ENCODE measurements at regions not wholly inside any gene's neighbourhood (a gene's known extent, or its start where the extent isn't known, plus 50 kb on each side); places are given as distances from the start of the nearest gene placed in this dataset.

DNA sequence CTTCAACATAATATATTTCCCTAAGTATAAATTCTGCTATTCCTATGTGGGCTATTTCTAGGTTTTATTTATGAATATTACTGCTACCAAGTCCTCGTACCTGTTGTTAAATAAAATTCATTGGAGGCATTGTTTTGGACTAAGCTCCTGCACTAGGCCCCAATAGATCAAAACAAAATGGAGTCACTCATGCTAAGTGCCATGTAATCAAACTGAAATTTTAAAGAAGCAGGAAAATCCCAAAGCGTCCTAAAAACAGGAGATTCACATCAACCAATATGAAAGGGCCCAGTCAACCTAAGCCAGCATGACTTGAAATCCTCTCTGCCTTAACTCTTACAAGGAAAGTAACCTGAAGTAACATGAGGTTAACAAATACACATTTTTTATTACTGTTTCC, 743.2 kb downstream of the TRAM1L1 start:
- Histone ChIP-seq H2AK5ac (ENCODE audit: low read depth, low read length) (no peak overlapping the region), H4K8ac (ENCODE audit: low read depth, low read length) (no peak overlapping the region), H3K36me3 (replicated peaks in 1 of 2; ENCODE audit: control insufficient read depth in 2 of 2, insufficient read depth in 2 of 2, low read length in 2 of 2) (no peaks in the 10 kb centered on the region), H3K14ac (ENCODE audit: low read length) (no peak overlapping the region), H3K4me3 (ENCODE audit: low read length in 2 of 2) (no peak overlapping the region), H3K4me2 (ENCODE audit: insufficient read depth, low read length, poor library complexity, severe bottlenecking) (no peak overlapping the region), H2BK15ac (ENCODE audit: low read length) (no peak overlapping the region), H2BK12ac (ENCODE audit: low read length) (no peak overlapping the region), H2BK5ac (ENCODE audit: low read length) (no peak overlapping the region), H3K9me3 (replicated peaks in 1 of 2; ENCODE audit: control insufficient read depth in 2 of 2, insufficient read depth in 1 of 2, low read depth in 1 of 2, low read length in 2 of 2) (no peaks in the 10 kb centered on the region), H3K4ac (ENCODE audit: low read length) (no peak overlapping the region), H3K18ac (ENCODE audit: low read length) (no peak overlapping the region), H2AFZ (ENCODE audit: low read length) (no peak overlapping the region), H3K27me3 (ENCODE audit: control insufficient read depth in 3 of 3, insufficient read depth in 3 of 3, low read depth in 1 of 3, low read length in 3 of 3) (no peaks in the 10 kb centered on the region), H3K79me1 (ENCODE audit: low read depth, low read length) (no peaks in the 10 kb centered on the region), H4K91ac (ENCODE audit: low read depth, low read length, poor library complexity) (no peak overlapping the region), H3K9ac (ENCODE audit: low read depth, low read length, poor library complexity) (no peak overlapping the region), H3K4me1 (ENCODE audit: control insufficient read depth in 2 of 2, insufficient read depth in 1 of 2, low read depth in 1 of 2, low read length in 2 of 2) (no peaks in the 10 kb centered on the region), H2BK120ac (ENCODE audit: low read depth, low read length) (no peak overlapping the region), H3K23ac (ENCODE audit: low read depth, low read length, poor library complexity) (no peak overlapping the region), H3K27ac (replicated peaks; ENCODE audit: low read length) (no peak overlapping the region)
- no CpG with 5 or more reads among the region's 2 CpGs for WGBS, 2 donors (ENCODE audit: extremely low coverage in 2 of 2, insufficient read length in 2 of 2, insufficient replicate concordance in 1 of 2)
- DNase-seq (ENCODE audit: low spot score) = no peak

DNA sequence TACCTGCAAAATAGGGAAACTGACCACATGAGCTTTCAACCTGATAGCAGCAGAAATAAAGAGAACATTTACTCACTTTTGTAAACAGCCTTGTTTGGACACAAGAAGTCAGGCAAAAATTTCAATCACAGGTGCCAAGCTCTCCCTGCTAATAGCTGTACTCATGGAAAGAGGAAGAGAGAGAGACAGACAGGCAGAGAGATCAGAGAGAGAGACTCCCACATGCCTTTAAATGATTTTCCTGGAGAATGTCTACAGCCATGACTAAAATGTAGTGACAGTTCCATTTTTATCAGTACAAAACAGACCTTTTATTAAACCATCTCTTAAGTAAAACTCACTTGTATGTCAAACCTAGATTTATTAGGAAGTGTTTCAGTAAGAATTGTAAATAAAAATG, 752.9 kb downstream of the TRAM1L1 start:
- H3K4me2 ChIP-seq (ENCODE audit: insufficient read depth, low read length, poor library complexity, severe bottlenecking) = no peak overlapping the region
- no peak overlapping the region for H3K27ac ChIP-seq (replicated peaks; ENCODE audit: low read length)
- no peak overlapping the region for H2AFZ ChIP-seq (ENCODE audit: low read length)
- H3K36me3 ChIP-seq (replicated peaks in 1 of 2; ENCODE audit: control insufficient read depth in 2 of 2, insufficient read depth in 2 of 2, low read length in 2 of 2) = no peaks in the 10 kb centered on the region
- no peak overlapping the region for H3K4ac ChIP-seq (ENCODE audit: low read length)
- H2BK5ac ChIP-seq (ENCODE audit: low read length) = no peak overlapping the region
- H4K8ac ChIP-seq (ENCODE audit: low read depth, low read length) = no peak overlapping the region
- H2BK12ac ChIP-seq (ENCODE audit: low read length) = no peak overlapping the region
- no peaks in the 10 kb centered on the region for H3K9me3 ChIP-seq (replicated peaks in 1 of 2; ENCODE audit: control insufficient read depth in 2 of 2, insufficient read depth in 1 of 2, low read depth in 1 of 2, low read length in 2 of 2)
- no peak overlapping the region for H3K4me3 ChIP-seq (ENCODE audit: low read length in 2 of 2)
- no peak overlapping the region for H3K23ac ChIP-seq (ENCODE audit: low read depth, low read length, poor library complexity)
- no peak overlapping the region for H4K91ac ChIP-seq (ENCODE audit: low read depth, low read length, poor library complexity)
- H3K4me1 ChIP-seq (ENCODE audit: control insufficient read depth in 2 of 2, insufficient read depth in 1 of 2, low read depth in 1 of 2, low read length in 2 of 2) = no peaks in the 10 kb centered on the region
- no peak for DNase-seq (ENCODE audit: low spot score)
- H3K27me3 ChIP-seq (ENCODE audit: control insufficient read depth in 3 of 3, insufficient read depth in 3 of 3, low read depth in 1 of 3, low read length in 3 of 3) = no peaks in the 10 kb centered on the region
- no peak overlapping the region for H2BK15ac ChIP-seq (ENCODE audit: low read length)
- H3K14ac ChIP-seq (ENCODE audit: low read length) = no peak overlapping the region
- H2AK5ac ChIP-seq (ENCODE audit: low read depth, low read length) = no peak overlapping the region
- no peak overlapping the region for H2BK120ac ChIP-seq (ENCODE audit: low read depth, low read length)
- no peak overlapping the region for H3K18ac ChIP-seq (ENCODE audit: low read length)
- no peaks in the 10 kb centered on the region for H3K79me1 ChIP-seq (ENCODE audit: low read depth, low read length)
- no peak overlapping the region for H3K9ac ChIP-seq (ENCODE audit: low read depth, low read length, poor library complexity)

DNA sequence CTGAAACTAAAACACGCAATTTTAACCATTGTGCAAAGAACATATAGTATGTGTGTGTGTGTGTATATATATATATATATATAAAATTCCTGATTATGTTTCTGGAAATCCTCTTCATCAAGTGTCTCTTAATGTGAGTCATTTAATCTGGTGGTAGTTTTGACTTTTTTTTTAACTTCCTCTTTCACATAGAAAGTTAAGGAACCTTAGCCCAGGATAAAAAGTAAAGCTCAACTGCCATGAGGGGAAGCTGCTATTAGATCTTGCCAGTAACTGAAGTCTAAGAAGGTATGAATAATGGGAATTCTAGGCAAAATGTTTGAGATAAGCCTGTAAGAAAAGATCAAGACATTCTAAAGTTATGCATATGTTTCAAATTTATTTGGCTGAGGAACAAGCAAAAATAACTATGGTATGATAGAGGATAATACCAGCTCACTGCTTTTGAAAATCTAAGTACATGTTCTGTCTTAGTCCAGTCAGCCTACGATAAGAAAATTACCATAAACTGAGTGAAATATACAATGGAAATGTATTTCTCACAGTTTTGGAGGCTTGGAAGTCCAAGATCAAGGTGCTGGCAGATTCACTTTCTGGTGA, 757.0 kb downstream of the TRAM1L1 start:
- Histone ChIP-seq H2BK12ac (ENCODE audit: low read length) (no peak overlapping the region), H3K18ac (ENCODE audit: low read length) (no peak overlapping the region), H2BK120ac (ENCODE audit: low read depth, low read length) (no peak overlapping the region), H3K36me3 (replicated peaks in 1 of 2; ENCODE audit: control insufficient read depth in 2 of 2, insufficient read depth in 2 of 2, low read length in 2 of 2) (no peaks in the 10 kb centered on the region), H3K14ac (ENCODE audit: low read length) (no peak overlapping the region), H3K27ac (replicated peaks; ENCODE audit: low read length) (no peak overlapping the region), H3K4ac (ENCODE audit: low read length) (no peak overlapping the region), H2AFZ (ENCODE audit: low read length) (no peak overlapping the region), H3K9me3 (replicated peaks in 1 of 2; ENCODE audit: control insufficient read depth in 2 of 2, insufficient read depth in 1 of 2, low read depth in 1 of 2, low read length in 2 of 2) (no peaks in the 10 kb centered on the region), H4K8ac (ENCODE audit: low read depth, low read length) (no peak overlapping the region), H3K4me2 (ENCODE audit: insufficient read depth, low read length, poor library complexity, severe bottlenecking) (no peak overlapping the region), H3K4me3 (ENCODE audit: low read length in 2 of 2) (no peak overlapping the region), H3K79me1 (ENCODE audit: low read depth, low read length) (no peaks in the 10 kb centered on the region), H2AK5ac (ENCODE audit: low read depth, low read length) (no peak overlapping the region), H3K23ac (ENCODE audit: low read depth, low read length, poor library complexity) (no peak overlapping the region), H3K4me1 (ENCODE audit: control insufficient read depth in 2 of 2, insufficient read depth in 1 of 2, low read depth in 1 of 2, low read length in 2 of 2) (no peaks in the 10 kb centered on the region), H4K91ac (ENCODE audit: low read depth, low read length, poor library complexity) (no peak overlapping the region), H3K27me3 (ENCODE audit: control insufficient read depth in 3 of 3, insufficient read depth in 3 of 3, low read depth in 1 of 3, low read length in 3 of 3) (no peaks in the 10 kb centered on the region), H2BK5ac (ENCODE audit: low read length) (no peak overlapping the region), H3K9ac (ENCODE audit: low read depth, low read length, poor library complexity) (no peak overlapping the region), H2BK15ac (ENCODE audit: low read length) (no peak overlapping the region)
- no CpG with 5 or more reads among the region's 2 CpGs for WGBS, 2 donors (ENCODE audit: extremely low coverage in 2 of 2, insufficient read length in 2 of 2, insufficient replicate concordance in 1 of 2)
- no peak for DNase-seq (ENCODE audit: low spot score)

DNA sequence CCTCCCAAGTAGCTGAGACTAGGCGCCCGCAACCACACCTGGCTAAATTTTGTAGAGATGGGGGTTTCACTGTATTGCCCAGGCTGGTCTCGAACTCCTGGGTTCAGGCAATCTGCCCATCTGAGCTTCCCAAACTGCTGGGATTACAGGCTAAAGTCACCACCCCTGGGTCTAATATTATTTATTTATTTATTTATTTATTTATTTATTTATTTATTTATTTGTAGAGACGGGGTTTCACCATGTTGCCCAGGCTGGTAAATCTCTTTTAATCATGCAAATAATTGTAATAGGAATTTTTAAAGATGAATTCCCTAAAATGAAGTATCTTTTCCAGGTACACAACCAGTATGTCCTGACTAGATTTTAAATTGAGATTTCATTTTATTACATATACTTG, 761.8 kb downstream of the TRAM1L1 start:
- Histone ChIP-seq H3K36me3 (replicated peaks in 1 of 2; ENCODE audit: control insufficient read depth in 2 of 2, insufficient read depth in 2 of 2, low read length in 2 of 2) (no peaks in the 10 kb centered on the region), H4K8ac (ENCODE audit: low read depth, low read length) (no peak overlapping the region), H4K91ac (ENCODE audit: low read depth, low read length, poor library complexity) (no peak overlapping the region), H2BK12ac (ENCODE audit: low read length) (no peak overlapping the region), H3K27ac (replicated peaks; ENCODE audit: low read length) (no peak overlapping the region), H3K14ac (ENCODE audit: low read length) (no peak overlapping the region), H3K18ac (ENCODE audit: low read length) (no peak overlapping the region), H2AFZ (ENCODE audit: low read length) (no peak overlapping the region), H2BK120ac (ENCODE audit: low read depth, low read length) (no peak overlapping the region), H3K79me1 (ENCODE audit: low read depth, low read length) (no peaks in the 10 kb centered on the region), H3K9me3 (replicated peaks in 1 of 2; ENCODE audit: control insufficient read depth in 2 of 2, insufficient read depth in 1 of 2, low read depth in 1 of 2, low read length in 2 of 2) (no peaks in the 10 kb centered on the region), H3K23ac (ENCODE audit: low read depth, low read length, poor library complexity) (no peak overlapping the region), H3K27me3 (ENCODE audit: control insufficient read depth in 3 of 3, insufficient read depth in 3 of 3, low read depth in 1 of 3, low read length in 3 of 3) (no peaks in the 10 kb centered on the region), H3K4me3 (ENCODE audit: low read length in 2 of 2) (no peak overlapping the region), H2AK5ac (ENCODE audit: low read depth, low read length) (no peak overlapping the region), H3K4ac (ENCODE audit: low read length) (no peak overlapping the region), H3K9ac (ENCODE audit: low read depth, low read length, poor library complexity) (no peak overlapping the region), H3K4me2 (ENCODE audit: insufficient read depth, low read length, poor library complexity, severe bottlenecking) (no peak overlapping the region), H3K4me1 (ENCODE audit: control insufficient read depth in 2 of 2, insufficient read depth in 1 of 2, low read depth in 1 of 2, low read length in 2 of 2) (no peaks in the 10 kb centered on the region), H2BK5ac (ENCODE audit: low read length) (no peak overlapping the region), H2BK15ac (ENCODE audit: low read length) (no peak overlapping the region)
- no CpG with 5 or more reads among the region's 4 CpGs for WGBS, 2 donors (ENCODE audit: extremely low coverage in 2 of 2, insufficient read length in 2 of 2, insufficient replicate concordance in 1 of 2)
- no peak for DNase-seq (ENCODE audit: low spot score)

Data from neuronal stem cell (in vitro differentiated cells).